Ascending aorta (tissue), 2 donors: ENCODE measurements at regions not wholly inside any gene's neighbourhood (a gene's known extent, or its start where the extent isn't known, plus 50 kb on each side); places are given as distances from the start of the nearest gene placed in this dataset.

Source experiments
- DNase-seq, 2 donors: peaks; one replicate each; pipeline ENCODE4 v3.0.0-alpha.2; 2019; ENCODE audit warnings: low spot score in 2 of 2
- H3K27ac ChIP-seq, 2 donors: fragments of 200-600 bp; sonication (generic); one replicate each; pipeline ENCODE4 v1.5.1; 2016 to 2017; ENCODE audit warnings: mild to moderate bottlenecking in 1 of 2
- H3K27me3 ChIP-seq: fragments of 200-600 bp; sonication (generic); one replicate; pipeline ENCODE4 v1.5.1; 2017
- H3K36me3 ChIP-seq, 2 donors: fragments of 200-600 bp; sonication (generic); one replicate each; pipeline ENCODE4 v1.5.1; 2016
- H3K4me1 ChIP-seq, 2 donors: fragments of 200-600 bp; sonication (generic); one replicate each; pipeline ENCODE4 v1.5.1; 2016 to 2017; ENCODE audit warnings: mild to moderate bottlenecking in 1 of 2
- H3K4me3 ChIP-seq, 2 donors: fragments of 200-600 bp; sonication (generic); one replicate each; pipeline ENCODE4 v1.5.1; 2016 to 2017; ENCODE audit warnings: mild to moderate bottlenecking in 1 of 2
- H3K9me3 ChIP-seq, 2 donors: fragments of 200-600 bp; sonication (generic); one replicate each; pipeline ENCODE4 v1.5.1; 2016
- CTCF ChIP-seq, 3 experiments: fragments of 200-600 bp in 2 of 3; fragments of 450-650 bp in 1 of 3; sonication (generic) in 2 of 3; IDR thresholded peaks; one replicate each; pipeline ENCODE4 v1.5.1; 2016 to 2019; ENCODE audit warnings: antibody characterized with exemption in 3 of 3, mild to moderate bottlenecking in 1 of 3, moderate library complexity in 1 of 3
- intact Hi-C: fragments of 100-400 bp; cut with DNase I; formaldehyde crosslinking; loops from one replicate; pipeline ENCODE4 v1.15.1; 2023

- no peaks in the 10 kb centered on the region for H3K9me3 ChIP-seq
- no peak overlapping the region for H3K4me3 ChIP-seq
- no peaks in the 10 kb centered on the region for H3K36me3 ChIP-seq
- TF ChIP-seq CTCF (IDR thresholded peaks at IDR 0.05): no peak
- intact Hi-C loops: no loop called here
- DNase-seq: no peak
- no peaks in the 10 kb centered on the region for H3K27me3 ChIP-seq
- H3K4me1 ChIP-seq: no peaks in the 10 kb centered on the region
- H3K27ac ChIP-seq: no peak overlapping the region
Observed at GRCh38 chr1:79422726-79423125, 416.2 kb upstream of the ADGRL4 start.

GRCh38 chr1:79398501-79398900, 392.0 kb upstream of the ADGRL4 start:
- Histone ChIP-seq H3K36me3 (no peaks in the 10 kb centered on the region), H3K4me1 (no peaks in the 10 kb centered on the region), H3K9me3 (no peaks in the 10 kb centered on the region), H3K4me3 (no peak overlapping the region), H3K27me3 (no peaks in the 10 kb centered on the region), H3K27ac (no peak overlapping the region)
- intact Hi-C loops: no loop called here
- no peak for DNase-seq
- TF ChIP-seq CTCF (IDR thresholded peaks at IDR 0.05): no peak

GRCh38 chr1:79396901-79397300, 390.4 kb upstream of the ADGRL4 start:
- no peak overlapping the region for H3K27ac ChIP-seq
- no peak for TF ChIP-seq CTCF (IDR thresholded peaks at IDR 0.05)
- H3K9me3 ChIP-seq: no peaks in the 10 kb centered on the region
- no peaks in the 10 kb centered on the region for H3K36me3 ChIP-seq
- no peak overlapping the region for H3K4me3 ChIP-seq
- DNase-seq: no peak
- no peaks in the 10 kb centered on the region for H3K4me1 ChIP-seq
- intact Hi-C loops: no loop called here
- H3K27me3 ChIP-seq: no peaks in the 10 kb centered on the region

GRCh38 chr1:79388694-79389361, 382.3 kb upstream of the ADGRL4 start:
- Histone ChIP-seq H3K4me3 (no peak overlapping the region), H3K27ac (no peak overlapping the region), H3K9me3 (no peaks in the 10 kb centered on the region), H3K36me3 (no peaks in the 10 kb centered on the region), H3K27me3 (no peaks in the 10 kb centered on the region), H3K4me1 (no peaks in the 10 kb centered on the region)
- intact Hi-C loops: no loop called here
- TF ChIP-seq CTCF (IDR thresholded peaks at IDR 0.05): no peak
- DNase-seq: no peak

- intact Hi-C loops: no loop called here
Observed at GRCh38 chr1:79386730-79387129, 380.2 kb upstream of the ADGRL4 start.

More at GRCh38 chr1:79386730-79387129, 380.2 kb upstream of the ADGRL4 start:
- no peak overlapping the region for H3K27ac ChIP-seq
- no peak for TF ChIP-seq CTCF (IDR thresholded peaks at IDR 0.05)
- no peak overlapping the region for H3K4me3 ChIP-seq
- H3K9me3 ChIP-seq: no peaks in the 10 kb centered on the region
- DNase-seq: no peak
- H3K4me1 ChIP-seq: no peaks in the 10 kb centered on the region
- no peaks in the 10 kb centered on the region for H3K27me3 ChIP-seq
- no peaks in the 10 kb centered on the region for H3K36me3 ChIP-seq
